SK-N-SH treated with all-trans-retinoic acid at 6 μM for 48 hours (cell line): ENCODE measurements at regions not wholly inside any gene's neighbourhood (a gene's known extent, or its start where the extent isn't known, plus 50 kb on each side); places are given as distances from the start of the nearest gene placed in this dataset.
"Not testable (repeated sequence)": the region's sequence is repeated elsewhere in the genome, so short reads cannot be mapped to it uniquely, and the experiment has no call there.

ENCODE experiments used
- ATAC-seq: fragments of 200-7000 bp; cut with Tn5 transposase; 3 replicates; pipeline ENCODE4 v1.9.1; 2020; ENCODE audit warnings: mild to moderate bottlenecking, moderate library complexity
- ARNTL ChIP-seq: fragments of 450-650 bp; formaldehyde crosslinking; IDR thresholded peaks from 2 replicates; pipeline ENCODE4 v1.5.0; 2020; ENCODE audit warnings: low read depth, mild to moderate bottlenecking, moderate library complexity, borderline replicate concordance
- BACH2 ChIP-seq: fragments of 250-450 bp; sonication (Bioruptor Pico); IDR thresholded peaks from 2 replicates; pipeline ENCODE4 v1.9.0; 2021; ENCODE audit warnings: mild to moderate bottlenecking, borderline replicate concordance
- CSDC2 ChIP-seq: fragments of 250-450 bp; sonication (Bioruptor Pico); IDR thresholded peaks from 2 replicates; pipeline ENCODE4 v1.5.0; 2020; ENCODE audit warnings: mild to moderate bottlenecking, moderate library complexity
- ESRRG ChIP-seq: fragments of 250-450 bp; sonication (Bioruptor Pico); IDR thresholded peaks from 2 replicates; pipeline ENCODE4 v1.6.1; 2021; ENCODE audit warnings: mild to moderate bottlenecking
- GLIS3 ChIP-seq: fragments of 250-450 bp; sonication (Bioruptor Pico); IDR thresholded peaks from 2 replicates; pipeline ENCODE4 v1.5.0; 2020; ENCODE audit warnings: mild to moderate bottlenecking, moderate library complexity
- ISL1 ChIP-seq: fragments of 250-450 bp; sonication (Bioruptor Pico); IDR thresholded peaks from 2 replicates; pipeline ENCODE4 v2.1.2; 2022; ENCODE audit warnings: mild to moderate bottlenecking, moderate library complexity
- OSR1 ChIP-seq: fragments of 250-450 bp; sonication (Bioruptor Pico); IDR thresholded peaks from 2 replicates; pipeline ENCODE4 v1.8.0; 2022; ENCODE audit warnings: moderate library complexity, mild to moderate bottlenecking, inconsistent platforms
- PPARA ChIP-seq: fragments of 250-450 bp; sonication (Bioruptor Pico); IDR thresholded peaks from 2 replicates; pipeline ENCODE4 v1.5.0; 2020; ENCODE audit warnings: mild to moderate bottlenecking, borderline replicate concordance
- RARB ChIP-seq: fragments of 250-450 bp; sonication (Bioruptor Pico); IDR thresholded peaks from 2 replicates; pipeline ENCODE4 v1.8.0; 2021; ENCODE audit warnings: mild to moderate bottlenecking, moderate library complexity
- SNAI2 ChIP-seq: fragments of 250-450 bp; sonication (Bioruptor Pico); IDR thresholded peaks from 2 replicates; pipeline ENCODE4 v1.5.0; 2020; ENCODE audit warnings: mild to moderate bottlenecking, moderate library complexity
- TCF4 ChIP-seq: fragments of 250-450 bp; sonication (Bioruptor Pico); IDR thresholded peaks from 2 replicates; pipeline ENCODE4 v1.8.0; 2021; ENCODE audit warnings: mild to moderate bottlenecking, moderate library complexity, borderline replicate concordance
- TOX ChIP-seq: fragments of 250-450 bp; sonication (Bioruptor Pico); IDR thresholded peaks from 2 replicates; pipeline ENCODE4 v1.8.0; 2021; ENCODE audit warnings: mild to moderate bottlenecking, moderate library complexity, borderline replicate concordance
- ZC3H10 ChIP-seq: fragments of 250-450 bp; sonication (Bioruptor Pico); IDR thresholded peaks from 2 replicates; pipeline ENCODE4 v1.5.1; 2021; ENCODE audit warnings: mild to moderate bottlenecking, moderate library complexity
- ZFP3 ChIP-seq: fragments of 250-450 bp; sonication (Bioruptor Pico); IDR thresholded peaks from 2 replicates; pipeline ENCODE4 v1.5.0; 2020; ENCODE audit warnings: mild to moderate bottlenecking, moderate library complexity
- ZFP30 ChIP-seq: fragments of 450-650 bp; formaldehyde crosslinking; IDR thresholded peaks from 2 replicates; pipeline ENCODE4 v1.5.0; 2022; ENCODE audit warnings: mild to moderate bottlenecking, moderate library complexity
- ZNF565 ChIP-seq: fragments of 450-650 bp; formaldehyde crosslinking; conservative IDR thresholded peaks from 2 replicates; pipeline ENCODE4 v1.5.0; 2020; ENCODE audit warnings: low read depth, mild to moderate bottlenecking, moderate library complexity
- ZNF70 ChIP-seq: fragments of 450-650 bp; formaldehyde crosslinking; IDR thresholded peaks from 2 replicates; pipeline ENCODE4 v1.5.0; 2020; ENCODE audit warnings: mild to moderate bottlenecking, moderate library complexity
- TF ChIP-seq, protein P1 (sequence below): fragments of 250-450 bp; sonication (Bioruptor Pico); IDR thresholded peaks from 2 replicates; pipeline ENCODE4 v1.5.1; 2021; ENCODE audit warnings: mild to moderate bottlenecking, moderate library complexity
- TF ChIP-seq, protein P2 (sequence below): fragments of 250-450 bp; sonication (Bioruptor Pico); IDR thresholded peaks from 2 replicates; pipeline ENCODE4 v1.8.0; 2021; ENCODE audit warnings: low read depth, mild to moderate bottlenecking, moderate library complexity, borderline replicate concordance
- TF ChIP-seq, protein P3 (sequence below): fragments of 250-450 bp; sonication (Bioruptor Pico); IDR thresholded peaks from 2 replicates; pipeline ENCODE4 v1.5.0; 2020; ENCODE audit warnings: mild to moderate bottlenecking, moderate library complexity
- TF ChIP-seq, protein P4 (sequence below): fragments of 250-450 bp; sonication (Bioruptor Pico); IDR thresholded peaks from 2 replicates; pipeline ENCODE4 v1.5.1; 2020; ENCODE audit warnings: low read depth, mild to moderate bottlenecking, moderate library complexity

DNA sequence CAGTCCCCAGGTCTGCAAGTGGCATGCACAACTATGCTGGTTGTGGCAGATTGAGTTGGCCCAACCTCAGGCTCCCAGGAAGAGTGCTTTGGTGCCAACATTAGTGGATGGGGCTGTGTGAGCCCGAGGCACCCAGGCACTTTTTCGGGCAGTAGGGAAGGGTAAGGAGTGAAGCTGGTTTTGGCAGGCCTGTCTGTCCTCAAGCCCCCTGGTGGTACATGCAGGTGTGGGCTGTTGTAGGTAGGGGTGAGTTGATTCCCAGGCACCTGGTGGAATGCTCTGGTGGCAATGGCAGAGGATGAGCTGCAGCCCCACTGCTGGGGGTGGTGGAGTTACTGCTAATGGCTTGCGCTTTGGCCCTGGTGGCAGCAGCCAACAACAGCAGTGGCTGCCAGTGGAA, 723.7 kb upstream of the SLITRK1 start:
- ATAC-seq: no peak
- TF ChIP-seq, protein P1, sequence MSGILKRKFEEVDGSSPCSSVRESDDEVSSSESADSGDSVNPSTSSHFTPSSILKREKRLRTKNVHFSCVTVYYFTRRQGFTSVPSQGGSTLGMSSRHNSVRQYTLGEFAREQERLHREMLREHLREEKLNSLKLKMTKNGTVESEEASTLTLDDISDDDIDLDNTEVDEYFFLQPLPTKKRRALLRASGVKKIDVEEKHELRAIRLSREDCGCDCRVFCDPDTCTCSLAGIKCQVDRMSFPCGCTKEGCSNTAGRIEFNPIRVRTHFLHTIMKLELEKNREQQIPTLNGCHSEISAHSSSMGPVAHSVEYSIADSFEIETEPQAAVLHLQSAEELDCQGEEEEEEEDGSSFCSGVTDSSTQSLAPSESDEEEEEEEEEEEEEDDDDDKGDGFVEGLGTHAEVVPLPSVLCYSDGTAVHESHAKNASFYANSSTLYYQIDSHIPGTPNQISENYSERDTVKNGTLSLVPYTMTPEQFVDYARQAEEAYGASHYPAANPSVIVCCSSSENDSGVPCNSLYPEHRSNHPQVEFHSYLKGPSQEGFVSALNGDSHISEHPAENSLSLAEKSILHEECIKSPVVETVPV (CRISPR knock-in tag): no peak
- TF ChIP-seq TCF4 (CRISPR knock-in tag) (no peak), GLIS3 (CRISPR knock-in tag) (no peak), ZFP3 (CRISPR knock-in tag) (no peak)
- TF ChIP-seq, protein P2, sequence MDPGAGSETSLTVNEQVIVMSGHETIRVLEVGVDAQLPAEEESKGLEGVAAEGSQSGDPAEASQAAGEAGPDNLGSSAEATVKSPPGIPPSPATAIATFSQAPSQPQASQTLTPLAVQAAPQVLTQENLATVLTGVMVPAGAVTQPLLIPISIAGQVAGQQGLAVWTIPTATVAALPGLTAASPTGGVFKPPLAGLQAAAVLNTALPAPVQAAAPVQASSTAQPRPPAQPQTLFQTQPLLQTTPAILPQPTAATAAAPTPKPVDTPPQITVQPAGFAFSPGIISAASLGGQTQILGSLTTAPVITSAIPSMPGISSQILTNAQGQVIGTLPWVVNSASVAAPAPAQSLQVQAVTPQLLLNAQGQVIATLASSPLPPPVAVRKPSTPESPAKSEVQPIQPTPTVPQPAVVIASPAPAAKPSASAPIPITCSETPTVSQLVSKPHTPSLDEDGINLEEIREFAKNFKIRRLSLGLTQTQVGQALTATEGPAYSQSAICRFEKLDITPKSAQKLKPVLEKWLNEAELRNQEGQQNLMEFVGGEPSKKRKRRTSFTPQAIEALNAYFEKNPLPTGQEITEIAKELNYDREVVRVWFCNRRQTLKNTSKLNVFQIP (CRISPR knock-in tag): no peak

DNA sequence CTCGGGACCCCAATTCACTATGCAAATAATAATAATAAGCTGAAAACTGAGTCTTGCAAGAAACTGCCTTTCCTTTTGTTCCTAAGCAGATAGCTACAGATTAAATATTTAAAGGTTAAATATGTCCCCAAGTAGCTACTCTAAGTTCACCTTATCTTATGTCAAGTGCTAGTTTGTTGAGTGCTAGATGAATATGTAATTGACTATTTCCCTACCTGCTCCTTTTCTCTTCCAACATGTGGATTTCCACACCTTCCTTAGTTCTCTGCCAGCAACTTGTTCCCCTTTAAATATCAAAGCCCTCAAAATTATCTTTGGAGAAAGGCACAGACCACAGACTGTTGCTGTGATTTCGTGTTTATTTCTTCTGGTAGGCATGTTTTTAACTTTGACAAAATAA, 709.2 kb upstream of the SLITRK1 start:
- no peak for TF ChIP-seq ISL1
- no peak for TF ChIP-seq GLIS3 (CRISPR knock-in tag)
- no peak for TF ChIP-seq CSDC2
- no peak for TF ChIP-seq ZC3H10 (CRISPR knock-in tag)
- no peak for TF ChIP-seq TCF4 (CRISPR knock-in tag)
- TF ChIP-seq RARB: no peak
- TF ChIP-seq BACH2 (CRISPR knock-in tag): no peak
- TF ChIP-seq TOX (CRISPR knock-in tag): no peak
- no peak for TF ChIP-seq ESRRG (CRISPR knock-in tag)
- no peak for TF ChIP-seq OSR1 (CRISPR knock-in tag)
- TF ChIP-seq ZNF565 (CRISPR knock-in tag): no peak
- no peak for ATAC-seq

DNA sequence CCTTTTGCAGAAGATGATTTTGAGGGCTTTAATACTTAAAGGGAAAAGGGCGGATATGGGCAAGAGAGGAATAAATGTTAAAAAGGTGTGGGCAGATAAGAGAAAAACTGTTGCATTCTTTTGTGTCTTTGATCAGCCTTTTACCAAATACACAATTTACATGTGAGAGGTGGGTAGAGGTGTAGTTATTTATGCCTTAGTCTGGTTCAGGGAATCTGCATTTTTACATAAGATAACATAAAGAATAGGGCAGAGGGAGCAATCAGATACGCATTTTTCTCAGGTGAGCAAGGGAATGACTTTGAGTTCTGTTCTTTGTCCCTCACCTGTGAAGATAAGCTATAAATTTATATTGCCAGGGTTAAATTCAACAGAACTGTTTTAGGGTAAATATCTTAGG, 708.4 kb upstream of the SLITRK1 start:
- TF ChIP-seq TCF4 (CRISPR knock-in tag) (no peak), OSR1 (CRISPR knock-in tag) (no peak)
- TF ChIP-seq, protein P3, sequence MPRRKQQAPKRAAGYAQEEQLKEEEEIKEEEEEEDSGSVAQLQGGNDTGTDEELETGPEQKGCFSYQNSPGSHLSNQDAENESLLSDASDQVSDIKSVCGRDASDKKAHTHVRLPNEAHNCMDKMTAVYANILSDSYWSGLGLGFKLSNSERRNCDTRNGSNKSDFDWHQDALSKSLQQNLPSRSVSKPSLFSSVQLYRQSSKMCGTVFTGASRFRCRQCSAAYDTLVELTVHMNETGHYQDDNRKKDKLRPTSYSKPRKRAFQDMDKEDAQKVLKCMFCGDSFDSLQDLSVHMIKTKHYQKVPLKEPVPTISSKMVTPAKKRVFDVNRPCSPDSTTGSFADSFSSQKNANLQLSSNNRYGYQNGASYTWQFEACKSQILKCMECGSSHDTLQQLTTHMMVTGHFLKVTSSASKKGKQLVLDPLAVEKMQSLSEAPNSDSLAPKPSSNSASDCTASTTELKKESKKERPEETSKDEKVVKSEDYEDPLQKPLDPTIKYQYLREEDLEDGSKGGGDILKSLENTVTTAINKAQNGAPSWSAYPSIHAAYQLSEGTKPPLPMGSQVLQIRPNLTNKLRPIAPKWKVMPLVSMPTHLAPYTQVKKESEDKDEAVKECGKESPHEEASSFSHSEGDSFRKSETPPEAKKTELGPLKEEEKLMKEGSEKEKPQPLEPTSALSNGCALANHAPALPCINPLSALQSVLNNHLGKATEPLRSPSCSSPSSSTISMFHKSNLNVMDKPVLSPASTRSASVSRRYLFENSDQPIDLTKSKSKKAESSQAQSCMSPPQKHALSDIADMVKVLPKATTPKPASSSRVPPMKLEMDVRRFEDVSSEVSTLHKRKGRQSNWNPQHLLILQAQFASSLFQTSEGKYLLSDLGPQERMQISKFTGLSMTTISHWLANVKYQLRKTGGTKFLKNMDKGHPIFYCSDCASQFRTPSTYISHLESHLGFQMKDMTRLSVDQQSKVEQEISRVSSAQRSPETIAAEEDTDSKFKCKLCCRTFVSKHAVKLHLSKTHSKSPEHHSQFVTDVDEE (CRISPR knock-in tag): no peak
- no peak for ATAC-seq

DNA sequence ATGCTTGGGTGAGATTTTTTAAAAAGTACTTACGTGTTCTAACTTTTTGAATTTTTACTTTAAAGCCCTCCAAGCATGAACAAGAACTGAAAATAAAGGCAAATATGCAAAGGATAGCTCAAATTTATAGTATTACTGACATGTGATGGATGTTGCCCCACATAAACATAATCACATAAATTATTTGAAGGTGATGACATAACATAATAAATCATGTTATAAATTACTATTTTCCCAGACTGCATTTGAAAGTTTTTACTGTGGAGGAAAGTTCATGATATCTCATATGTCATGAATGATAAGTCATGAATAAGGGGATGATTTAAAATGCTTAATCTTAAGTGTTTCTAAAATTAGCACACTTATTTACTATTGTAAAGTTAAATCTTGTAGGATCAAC, 705.7 kb upstream of the SLITRK1 start:
- no peak for TF ChIP-seq ZNF565 (CRISPR knock-in tag)
- TF ChIP-seq, protein P1 (CRISPR knock-in tag): no peak
- no peak for ATAC-seq

DNA sequence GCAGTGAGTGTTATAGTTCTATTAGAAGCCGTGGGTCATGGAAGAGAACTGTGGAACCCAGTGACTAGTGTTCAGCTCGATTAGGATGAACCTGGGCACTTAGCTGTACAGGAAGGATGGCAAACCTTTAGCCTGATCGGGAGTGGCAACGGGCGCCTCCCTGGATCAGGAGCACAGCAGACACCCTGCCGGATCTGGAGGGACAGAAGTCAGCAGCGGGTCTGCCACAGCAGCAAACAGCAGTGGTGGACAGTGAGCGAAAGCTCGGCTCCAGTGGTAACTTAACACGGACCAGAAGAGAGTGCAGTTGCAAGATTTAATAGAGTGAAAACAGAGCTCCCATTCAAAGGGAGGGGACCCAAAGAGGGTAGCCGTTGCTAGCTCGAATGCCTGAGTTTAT, 697.6 kb upstream of the SLITRK1 start:
- not testable (repeated sequence) for ATAC-seq

DNA sequence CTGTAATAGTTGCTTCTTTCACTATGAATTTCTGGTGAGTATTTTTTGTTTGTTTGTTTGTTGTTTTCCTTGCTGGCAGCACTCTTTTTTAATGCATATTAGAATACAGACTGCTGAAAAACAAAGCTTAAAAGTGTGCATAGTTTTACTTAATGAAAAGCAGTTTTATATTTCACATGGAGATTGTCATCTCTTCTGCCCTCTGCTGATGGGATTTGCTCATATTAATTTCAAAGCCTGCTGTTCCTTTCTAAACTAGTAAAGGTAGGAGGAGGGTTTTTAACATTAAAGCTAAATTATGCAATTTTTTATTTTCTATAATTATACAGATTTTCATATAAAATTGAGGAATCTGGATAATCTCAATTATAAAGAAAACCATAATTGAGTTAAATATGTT, 692.6 kb upstream of the SLITRK1 start:
- TF ChIP-seq TCF4 (CRISPR knock-in tag) (no peak), GLIS3 (CRISPR knock-in tag) (no peak), ISL1 (no peak), ZNF70 (no peak), OSR1 (CRISPR knock-in tag) (no peak), ARNTL (no peak), TOX (CRISPR knock-in tag) (no peak), RARB (no peak), ZFP30 (CRISPR knock-in tag) (no peak), SNAI2 (no peak), ZNF565 (CRISPR knock-in tag) (no peak), PPARA (CRISPR knock-in tag) (no peak), ZFP3 (CRISPR knock-in tag) (no peak)
- TF ChIP-seq, protein P4, sequence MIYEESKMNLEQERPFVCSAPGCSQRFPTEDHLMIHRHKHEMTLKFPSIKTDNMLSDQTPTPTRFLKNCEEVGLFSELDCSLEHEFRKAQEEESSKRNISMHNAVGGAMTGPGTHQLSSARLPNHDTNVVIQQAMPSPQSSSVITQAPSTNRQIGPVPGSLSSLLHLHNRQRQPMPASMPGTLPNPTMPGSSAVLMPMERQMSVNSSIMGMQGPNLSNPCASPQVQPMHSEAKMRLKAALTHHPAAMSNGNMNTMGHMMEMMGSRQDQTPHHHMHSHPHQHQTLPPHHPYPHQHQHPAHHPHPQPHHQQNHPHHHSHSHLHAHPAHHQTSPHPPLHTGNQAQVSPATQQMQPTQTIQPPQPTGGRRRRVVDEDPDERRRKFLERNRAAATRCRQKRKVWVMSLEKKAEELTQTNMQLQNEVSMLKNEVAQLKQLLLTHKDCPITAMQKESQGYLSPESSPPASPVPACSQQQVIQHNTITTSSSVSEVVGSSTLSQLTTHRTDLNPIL: no peak
- TF ChIP-seq, protein P3 (CRISPR knock-in tag): no peak
- peak; percentile 57; the same call in 1 of the 3 replicates for ATAC-seq
